CD8-positive, alpha-beta memory T cell (primary cell): ENCODE measurements at regions not wholly inside any gene's neighbourhood (a gene's known extent, or its start where the extent isn't known, plus 50 kb on each side); places are given as distances from the start of the nearest gene placed in this dataset.

Source experiments
- CTCF ChIA-PET: fragments of 350-600 bp; sonication (Branson Sonifier 250); formaldehyde crosslinking; loops from one replicate; lab custom pipeline; 2021; ENCODE audit warnings: antibody characterized with exemption; lab: Charles Lee
- POLR2A ChIA-PET: fragments of 350-600 bp; sonication (Branson Sonifier 250); formaldehyde crosslinking; loops from one replicate; lab custom pipeline; 2021; ENCODE audit warnings: antibody characterized with exemption; lab: Charles Lee
- DNase-seq, 5 donors: peaks; one replicate each; pipeline versions ENCODE4 v3.0.0 to v3.0.0-alpha.2; 2020 to 2022; ENCODE audit warnings: mixed read lengths in 1 of 5
- H3K27ac ChIP-seq: one replicate; pipeline ENCODE4 v1.7.0; 2013; ENCODE audit warnings: low read depth, mild to moderate bottlenecking, low read length, moderate library complexity
- H3K27me3 ChIP-seq: 2 replicates; pipeline ENCODE4 v1.7.0; 2013; ENCODE audit warnings: low read length, mild to moderate bottlenecking; ENCODE audit not compliant: insufficient read depth, poor library complexity, severe bottlenecking
- H3K36me3 ChIP-seq: 2 replicates; pipeline ENCODE4 v1.7.0; 2013; ENCODE audit warnings: mild to moderate bottlenecking, low read length, moderate library complexity; ENCODE audit not compliant: insufficient read depth
- H3K4me1 ChIP-seq: 2 replicates; pipeline ENCODE4 v1.7.0; 2013; ENCODE audit warnings: mild to moderate bottlenecking, low read length, moderate library complexity; ENCODE audit not compliant: insufficient read depth
- H3K4me3 ChIP-seq: 2 replicates; pipeline ENCODE4 v1.7.0; 2013; ENCODE audit warnings: mild to moderate bottlenecking, low read length
- H3K9me3 ChIP-seq: 2 replicates; pipeline ENCODE4 v1.7.0; 2013; ENCODE audit warnings: mild to moderate bottlenecking, low read length
- H3K27ac Mint-ChIP-seq, 8 donors: one replicate each; pipeline ENCODE4 v1.8.0; 2020 to 2021; ENCODE audit warnings: mixed read lengths in 8 of 8, mild to moderate bottlenecking in 6 of 8, inconsistent platforms in 3 of 8, moderate library complexity in 3 of 8
- H3K27me3 Mint-ChIP-seq, 2 donors: one replicate each; pipeline ENCODE4 v1.8.0; 2020 to 2021; ENCODE audit warnings: mixed read lengths in 2 of 2, mild to moderate bottlenecking in 1 of 2, moderate library complexity in 1 of 2
- H3K36me3 Mint-ChIP-seq, 3 donors: one replicate each; pipeline ENCODE4 v1.8.0; 2020 to 2021; ENCODE audit warnings: mixed read lengths in 3 of 3, inconsistent platforms in 1 of 3, mild to moderate bottlenecking in 1 of 3
- H3K4me1 Mint-ChIP-seq, 3 donors: one replicate each; pipeline ENCODE4 v1.8.0; 2020 to 2021; ENCODE audit warnings: mixed read lengths in 3 of 3, inconsistent platforms in 1 of 3, mild to moderate bottlenecking in 1 of 3
- H3K4me3 Mint-ChIP-seq, 7 donors: one replicate each; pipeline ENCODE4 v1.8.0; 2020 to 2021; ENCODE audit warnings: mixed read lengths in 7 of 7, mild to moderate bottlenecking in 6 of 7, moderate library complexity in 4 of 7, inconsistent platforms in 2 of 7
- H3K9me3 Mint-ChIP-seq, 5 donors: one replicate each; pipeline ENCODE4 v1.8.0; 2020 to 2022; ENCODE audit warnings: mixed read lengths in 5 of 5, mild to moderate bottlenecking in 3 of 5, moderate library complexity in 2 of 5, inconsistent platforms in 1 of 5

DNA sequence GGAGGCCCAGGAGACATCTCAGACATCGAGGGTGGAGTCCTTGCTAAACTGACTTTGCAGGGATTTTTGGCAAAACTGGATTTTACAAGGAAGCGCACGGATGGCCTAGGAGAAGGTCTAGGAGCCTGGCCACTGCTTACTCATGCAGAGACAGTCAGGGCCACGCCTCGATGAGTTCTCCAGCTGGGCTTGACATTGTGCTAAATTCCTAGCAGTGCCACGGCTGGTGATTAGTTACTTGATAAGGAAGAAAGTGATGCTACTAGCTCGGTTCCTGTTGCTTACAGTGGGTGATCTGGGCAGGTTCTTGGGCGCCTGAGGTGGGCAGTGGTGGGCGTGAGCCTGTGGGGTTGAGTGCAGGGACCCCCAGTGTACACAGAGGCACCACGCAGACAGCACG, 143.4 kb downstream of the SOX1 start:
- Histone ChIP-seq H3K27ac (no peak overlapping the region), H3K9me3 (no peaks in the 10 kb centered on the region), H3K4me3 (no peak overlapping the region), H3K27me3 (no peaks in the 10 kb centered on the region), H3K4me1 (no peaks in the 10 kb centered on the region), H3K36me3 (no peaks in the 10 kb centered on the region)
- no peak for DNase-seq
- CTCF ChIA-PET, result no interaction called here
- H3K4me3 Mint-ChIP-seq, result no peak overlapping the region
- H3K27me3 Mint-ChIP-seq, result peaks cover 10 to 35% of the 10 kb centered on the region in 2 donors
- POLR2A ChIA-PET, result no interaction called here
- no peak overlapping the region for H3K27ac Mint-ChIP-seq
- H3K4me1 Mint-ChIP-seq, result peaks cover 2 to 4% (median 3%) of the 10 kb centered on the region in 3 donors
- H3K36me3 Mint-ChIP-seq, result no peaks in the 10 kb centered on the region
- no peaks in the 10 kb centered on the region for H3K9me3 Mint-ChIP-seq

- H3K27me3 ChIP-seq, result no peaks in the 10 kb centered on the region
- ChIA-PET POLR2A (no interaction called here), CTCF (no interaction called here)
- H3K4me3 ChIP-seq, result no peak overlapping the region
- H3K36me3 ChIP-seq, result no peaks in the 10 kb centered on the region
- H3K4me1 ChIP-seq, result no peaks in the 10 kb centered on the region
- no peak for DNase-seq
- peaks cover 6 to 16% of the 10 kb centered on the region in 2 donors for H3K27me3 Mint-ChIP-seq
- no peaks in the 10 kb centered on the region for H3K4me1 Mint-ChIP-seq
- H3K27ac Mint-ChIP-seq, result no peak overlapping the region
- no peak overlapping the region for H3K4me3 Mint-ChIP-seq
- no peaks in the 10 kb centered on the region for H3K9me3 ChIP-seq
- no peaks in the 10 kb centered on the region for H3K36me3 Mint-ChIP-seq
- no peak overlapping the region for H3K27ac ChIP-seq
- no peaks in the 10 kb centered on the region for H3K9me3 Mint-ChIP-seq
These were observed 145.6 kb downstream of the SOX1 start for GRCh38 chr13:112212533-112212932.

DNA sequence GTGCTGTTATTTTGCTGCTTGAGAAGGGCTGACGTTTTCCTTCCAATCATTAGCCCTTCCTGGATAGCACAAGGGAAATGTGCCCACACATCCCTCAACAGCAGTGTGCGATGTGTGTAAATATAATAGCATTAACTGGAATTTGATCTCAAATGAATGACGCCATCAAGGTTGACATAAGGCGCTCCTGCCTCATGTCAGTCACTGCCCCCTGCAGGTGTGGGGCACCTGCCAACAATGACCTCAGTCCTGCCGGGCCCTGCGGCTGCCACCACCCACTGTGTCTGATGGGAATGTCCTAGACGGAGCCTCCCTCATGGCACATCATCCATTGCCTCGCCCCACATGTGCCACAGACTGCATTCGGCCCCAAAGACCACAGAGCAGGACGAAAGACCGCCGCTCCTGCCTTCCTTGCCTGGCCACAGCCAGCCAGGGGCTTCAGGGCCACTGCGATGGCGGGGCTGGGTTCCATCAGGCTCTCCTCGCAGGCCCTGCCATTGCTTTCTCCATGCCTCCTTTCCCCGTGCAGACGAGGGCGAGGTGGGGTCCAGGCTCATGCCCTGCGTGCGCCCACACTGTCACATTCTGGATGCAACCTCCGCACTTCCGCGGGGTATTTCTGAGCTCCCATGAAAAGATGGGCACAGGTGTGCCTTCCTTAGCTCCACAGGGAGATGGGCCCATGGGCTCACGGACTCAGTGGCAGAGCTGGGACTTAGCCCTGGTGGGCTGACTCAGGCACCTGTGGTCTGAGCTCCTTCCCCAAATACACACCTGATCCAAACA, 146.7 kb downstream of the SOX1 start:
- H3K9me3 ChIP-seq, result no peaks in the 10 kb centered on the region
- ChIA-PET POLR2A (no interaction called here), CTCF (no interaction called here)
- no peak for DNase-seq
- H3K27me3 Mint-ChIP-seq, result peaks cover 0 to 7% of the 10 kb centered on the region in 2 donors
- no peaks in the 10 kb centered on the region for H3K4me1 ChIP-seq
- H3K27me3 ChIP-seq, result no peaks in the 10 kb centered on the region
- no peaks in the 10 kb centered on the region for H3K36me3 ChIP-seq
- no peak overlapping the region for H3K4me3 ChIP-seq
- no peak overlapping the region for H3K4me3 Mint-ChIP-seq
- H3K36me3 Mint-ChIP-seq, result no peaks in the 10 kb centered on the region
- no peaks in the 10 kb centered on the region for H3K9me3 Mint-ChIP-seq
- no peak overlapping the region for H3K27ac Mint-ChIP-seq
- H3K4me1 Mint-ChIP-seq, result no peaks in the 10 kb centered on the region
- H3K27ac ChIP-seq, result no peak overlapping the region

DNA sequence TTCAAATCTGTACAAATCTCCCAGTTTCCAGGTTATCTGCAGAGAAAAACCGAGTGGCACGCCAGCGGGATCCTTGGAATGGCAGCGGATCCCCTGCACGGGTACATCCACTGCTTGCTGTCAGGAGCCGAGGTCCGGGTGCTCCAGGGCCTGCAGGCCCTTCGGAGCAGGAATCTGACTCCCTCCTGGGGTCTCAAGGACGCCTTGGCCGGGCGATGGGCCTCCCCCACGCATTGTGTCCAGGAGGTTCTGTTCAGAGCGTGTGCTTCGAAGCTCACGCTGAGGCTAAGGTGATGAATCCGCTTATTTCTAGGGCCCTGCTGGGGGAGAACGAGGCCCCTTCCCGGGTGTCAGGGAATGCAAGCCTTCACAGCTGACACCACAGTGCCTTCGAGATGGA, 148.9 kb downstream of the SOX1 start:
- Mint-ChIP-seq H3K4me1 (no peaks in the 10 kb centered on the region), H3K4me3 (no peak overlapping the region), H3K9me3 (no peaks in the 10 kb centered on the region), H3K27ac (no peak overlapping the region), H3K36me3 (no peaks in the 10 kb centered on the region), H3K27me3 (peaks cover 1 to 3% of the 10 kb centered on the region in 2 donors)
- Histone ChIP-seq H3K4me3 (no peak overlapping the region), H3K9me3 (no peaks in the 10 kb centered on the region), H3K27me3 (no peaks in the 10 kb centered on the region), H3K4me1 (no peaks in the 10 kb centered on the region), H3K36me3 (no peaks in the 10 kb centered on the region), H3K27ac (no peak overlapping the region)
- CTCF ChIA-PET, result no interaction called here
- DNase-seq, result no peak
- POLR2A ChIA-PET, result no interaction called here

DNA sequence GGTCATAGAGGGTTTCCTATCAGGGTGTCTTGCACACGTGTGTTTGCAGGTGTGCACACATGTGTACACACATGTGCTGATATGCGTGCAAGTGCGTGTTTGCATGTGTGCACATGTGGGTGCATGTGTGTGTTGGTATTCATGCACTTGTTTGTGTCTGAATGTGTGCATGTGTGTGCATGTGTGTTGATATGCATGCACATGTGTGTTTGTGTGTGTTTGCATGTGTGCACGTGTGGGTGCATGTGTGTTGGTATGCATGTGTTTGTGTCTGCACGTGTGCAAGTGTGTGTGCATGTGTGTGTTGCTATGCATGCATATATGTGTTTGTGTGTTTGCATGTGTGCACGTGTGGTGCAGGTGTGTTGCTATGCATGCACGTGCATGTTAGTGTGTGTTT, 150.5 kb downstream of the SOX1 start:
- Histone ChIP-seq H3K27me3 (no peaks in the 10 kb centered on the region), H3K36me3 (no peaks in the 10 kb centered on the region), H3K9me3 (no peaks in the 10 kb centered on the region), H3K4me1 (no peaks in the 10 kb centered on the region), H3K4me3 (no peak overlapping the region), H3K27ac (no peak overlapping the region)
- no peaks in the 10 kb centered on the region for H3K4me1 Mint-ChIP-seq
- peaks cover 1 to 2% of the 10 kb centered on the region in 2 donors for H3K27me3 Mint-ChIP-seq
- no peak for DNase-seq
- POLR2A ChIA-PET, result no interaction called here
- no peaks in the 10 kb centered on the region for H3K9me3 Mint-ChIP-seq
- CTCF ChIA-PET, result no interaction called here
- H3K4me3 Mint-ChIP-seq, result no peak overlapping the region
- H3K36me3 Mint-ChIP-seq, result no peaks in the 10 kb centered on the region
- no peak overlapping the region for H3K27ac Mint-ChIP-seq

DNA sequence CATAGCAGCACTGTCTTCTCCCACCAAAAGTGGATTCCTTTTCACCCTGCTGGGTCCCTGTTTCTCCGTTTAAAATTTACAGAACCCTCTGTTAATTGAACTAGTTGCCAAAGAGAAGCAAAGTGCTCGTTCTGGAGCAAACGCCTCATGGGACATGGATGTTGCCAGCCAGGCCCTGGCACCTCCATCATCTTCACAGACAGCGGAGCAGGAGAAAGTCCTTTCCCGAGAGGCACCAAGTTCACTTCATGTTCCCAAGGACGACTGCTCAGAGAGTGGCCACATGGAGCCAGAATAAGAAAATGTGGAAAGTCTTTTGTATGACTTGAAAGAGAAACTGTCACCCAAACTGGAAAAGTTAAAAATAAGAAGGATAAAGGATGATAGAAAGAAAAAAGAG, 151.5 kb downstream of the SOX1 start:
- H3K9me3 Mint-ChIP-seq, result no peaks in the 10 kb centered on the region
- Histone ChIP-seq H3K27ac (no peak overlapping the region), H3K27me3 (no peaks in the 10 kb centered on the region), H3K4me3 (no peak overlapping the region), H3K4me1 (no peaks in the 10 kb centered on the region), H3K36me3 (no peaks in the 10 kb centered on the region), H3K9me3 (no peaks in the 10 kb centered on the region)
- no peaks in the 10 kb centered on the region for H3K4me1 Mint-ChIP-seq
- ChIA-PET CTCF (no interaction called here), POLR2A (no interaction called here)
- H3K4me3 Mint-ChIP-seq, result no peak overlapping the region
- H3K27ac Mint-ChIP-seq, result no peak overlapping the region
- H3K27me3 Mint-ChIP-seq, result peaks cover 0 to 1% of the 10 kb centered on the region in 2 donors
- no peaks in the 10 kb centered on the region for H3K36me3 Mint-ChIP-seq
- DNase-seq, result no peak

- Mint-ChIP-seq H3K27me3 (peaks cover 0 to 1% of the 10 kb centered on the region in 2 donors), H3K4me3 (no peak overlapping the region), H3K27ac (no peak overlapping the region), H3K36me3 (no peaks in the 10 kb centered on the region), H3K4me1 (no peaks in the 10 kb centered on the region), H3K9me3 (no peaks in the 10 kb centered on the region)
- Histone ChIP-seq H3K9me3 (no peaks in the 10 kb centered on the region), H3K27ac (no peak overlapping the region), H3K27me3 (no peaks in the 10 kb centered on the region), H3K4me1 (no peaks in the 10 kb centered on the region), H3K4me3 (no peak overlapping the region), H3K36me3 (no peaks in the 10 kb centered on the region)
- ChIA-PET POLR2A (no interaction called here), CTCF (no interaction called here)
- no peak for DNase-seq
These were observed 152.8 kb downstream of the SOX1 start for GRCh38 chr13:112219740-112220139.

- Mint-ChIP-seq H3K36me3 (no peaks in the 10 kb centered on the region), H3K4me1 (no peaks in the 10 kb centered on the region), H3K4me3 (no peak overlapping the region), H3K9me3 (no peaks in the 10 kb centered on the region), H3K27ac (no peak overlapping the region), H3K27me3 (peaks cover 0 to 1% of the 10 kb centered on the region in 2 donors)
- POLR2A ChIA-PET, result no interaction called here
- no peak for DNase-seq
- no peaks in the 10 kb centered on the region for H3K36me3 ChIP-seq
- CTCF ChIA-PET, result no interaction called here
- H3K27me3 ChIP-seq, result no peaks in the 10 kb centered on the region
- H3K27ac ChIP-seq, result no peak overlapping the region
- H3K9me3 ChIP-seq, result no peaks in the 10 kb centered on the region
- H3K4me1 ChIP-seq, result no peaks in the 10 kb centered on the region
- H3K4me3 ChIP-seq, result no peak overlapping the region
These were observed 153.4 kb downstream of the SOX1 start for GRCh38 chr13:112220296-112220875.
